NCI-H1048 (cell line): ENCODE measurements at regions not wholly inside any gene's neighbourhood (a gene's known extent, or its start where the extent isn't known, plus 50 kb on each side); places are given as distances from the start of the nearest gene placed in this dataset.

ENCODE experiments used
- DNase-seq: peaks from one replicate; lab custom pipeline; 2025; lab: John Stamatoyannopoulos, UW

- DNase-seq: peak; percentile 74
These were observed 416.8 kb downstream of the NFIB start for GRCh38 chr9:13896922-13897835.

DNA sequence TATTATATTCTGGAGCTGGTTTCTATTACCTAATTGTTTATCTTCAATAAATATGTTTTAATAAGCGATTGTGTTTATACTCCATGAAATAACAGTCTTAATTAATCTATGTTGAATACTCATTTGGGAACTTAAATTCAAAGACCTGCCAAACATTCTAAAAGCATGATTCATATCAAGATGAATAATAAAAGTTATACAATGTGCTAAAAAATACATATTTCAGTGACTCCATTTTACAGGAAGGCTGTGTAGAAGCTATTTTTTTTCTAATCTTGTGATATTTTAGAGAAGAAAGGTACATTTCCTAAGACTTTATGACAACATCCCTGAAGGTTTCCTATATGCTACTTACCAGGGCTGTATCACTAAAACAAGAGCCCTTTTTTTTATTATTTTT is 417.9 kb downstream of the NFIB start:
- DNase-seq: no peak

DNA sequence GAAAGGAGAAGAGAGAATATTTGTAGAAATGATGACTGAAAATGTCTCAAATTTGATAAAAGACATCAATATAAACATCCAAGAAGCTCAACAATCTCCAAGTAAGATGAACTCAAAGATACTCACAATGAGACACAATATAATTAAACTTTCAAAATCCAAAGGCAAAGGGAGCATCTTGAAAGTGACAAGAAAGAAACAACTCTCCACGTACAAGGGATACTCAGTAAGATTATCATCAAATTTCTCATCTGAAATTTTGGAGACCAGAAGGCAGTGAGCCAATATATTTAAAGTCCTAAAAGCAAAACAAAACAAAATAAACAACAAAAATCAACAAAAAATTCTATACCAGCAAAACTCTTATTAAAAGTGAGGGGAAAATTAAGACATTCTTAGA is 428.7 kb downstream of the NFIB start:
- DNase-seq: no peak

DNA sequence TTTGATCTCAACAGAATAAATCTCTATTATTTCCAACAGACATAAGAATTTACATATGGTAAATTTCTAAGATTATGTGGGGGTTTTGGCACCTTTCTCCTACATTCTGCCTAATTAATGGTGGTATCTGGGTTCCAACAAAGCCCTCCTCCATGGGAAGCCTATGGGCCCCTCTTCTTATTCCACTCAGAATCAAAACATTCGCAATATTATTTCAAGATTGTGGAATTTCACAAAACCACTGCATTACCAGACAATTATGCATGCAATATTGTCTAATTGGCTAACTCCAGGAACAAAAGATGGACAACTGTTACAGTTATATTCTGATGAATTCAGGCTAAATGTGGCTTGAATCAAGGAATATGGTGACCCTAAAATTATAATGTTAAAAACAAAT is 434.0 kb downstream of the NFIB start:
- no peak for DNase-seq

DNA sequence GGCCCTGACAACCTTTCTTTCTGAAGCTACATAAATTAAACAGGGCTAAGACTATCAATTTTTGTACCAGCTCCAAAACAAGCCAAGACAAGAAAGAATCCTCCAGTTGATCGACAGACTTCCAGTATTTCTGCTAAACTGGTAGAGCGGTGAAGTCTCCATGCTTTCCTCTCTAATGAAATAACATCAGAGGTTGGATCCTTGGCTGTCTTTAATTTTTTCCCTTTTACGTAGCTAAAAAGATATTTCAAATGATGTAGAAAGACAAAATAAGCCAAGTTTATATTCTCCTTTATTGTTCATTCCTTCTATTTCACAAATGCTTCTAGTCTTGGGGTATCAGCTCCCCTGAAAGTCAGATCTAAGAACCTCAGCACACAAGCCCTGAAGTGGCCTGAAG is 434.9 kb downstream of the NFIB start:
- DNase-seq: no peak

- DNase-seq: no peak
These were observed 435.7 kb downstream of the NFIB start for GRCh38 chr9:13878241-13878711.

DNA sequence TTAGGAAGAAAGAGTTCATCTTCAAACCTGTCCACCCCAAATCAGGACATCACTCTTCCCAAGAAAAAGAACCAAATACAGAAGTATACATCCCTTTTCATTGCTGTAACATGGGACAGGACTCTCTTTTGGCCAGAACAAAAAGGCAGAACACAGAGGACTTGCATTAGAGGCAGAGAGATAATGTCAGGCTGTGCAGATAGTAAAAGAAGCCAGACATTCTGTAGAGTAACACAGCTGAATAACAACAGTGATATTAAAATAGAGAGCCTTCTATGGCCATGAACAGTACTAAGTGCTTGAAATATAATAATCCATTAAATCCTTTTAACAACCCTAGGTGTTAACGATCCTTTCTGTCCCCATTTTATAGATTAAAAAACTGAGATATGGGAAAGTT is 437.2 kb downstream of the NFIB start:
- no peak for DNase-seq

- no peak for DNase-seq
These were observed 440.7 kb downstream of the NFIB start for GRCh38 chr9:13873203-13873602.

- peak; percentile 58 for DNase-seq
These were observed 445.6 kb downstream of the NFIB start for GRCh38 chr9:13868336-13868735.

GRCh38 chr9:13865869-13866268 is 448.1 kb downstream of the NFIB start:
- no peak for DNase-seq

DNA sequence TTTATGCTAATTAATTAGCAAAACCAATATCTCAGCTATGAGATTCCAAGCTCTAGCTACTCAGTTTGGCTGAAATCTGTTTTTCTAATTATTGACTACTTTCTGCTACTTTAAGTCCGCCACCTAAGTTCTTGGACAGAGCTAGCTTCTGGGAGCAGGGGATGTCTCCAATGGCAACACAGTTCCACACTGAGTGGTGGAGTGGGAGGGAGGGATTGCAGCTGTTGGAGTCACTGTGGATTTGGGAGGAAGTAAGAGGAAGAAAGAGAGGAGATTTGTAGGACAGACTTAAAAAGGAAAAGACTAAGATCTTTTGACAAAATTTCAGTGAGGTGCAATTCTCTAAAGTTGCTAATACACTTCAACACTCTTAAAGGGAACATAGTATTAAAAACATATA is 450.8 kb downstream of the NFIB start:
- no peak for DNase-seq

- DNase-seq: no peak
These were observed 451.3 kb downstream of the NFIB start for GRCh38 chr9:13862654-13863053.

DNA sequence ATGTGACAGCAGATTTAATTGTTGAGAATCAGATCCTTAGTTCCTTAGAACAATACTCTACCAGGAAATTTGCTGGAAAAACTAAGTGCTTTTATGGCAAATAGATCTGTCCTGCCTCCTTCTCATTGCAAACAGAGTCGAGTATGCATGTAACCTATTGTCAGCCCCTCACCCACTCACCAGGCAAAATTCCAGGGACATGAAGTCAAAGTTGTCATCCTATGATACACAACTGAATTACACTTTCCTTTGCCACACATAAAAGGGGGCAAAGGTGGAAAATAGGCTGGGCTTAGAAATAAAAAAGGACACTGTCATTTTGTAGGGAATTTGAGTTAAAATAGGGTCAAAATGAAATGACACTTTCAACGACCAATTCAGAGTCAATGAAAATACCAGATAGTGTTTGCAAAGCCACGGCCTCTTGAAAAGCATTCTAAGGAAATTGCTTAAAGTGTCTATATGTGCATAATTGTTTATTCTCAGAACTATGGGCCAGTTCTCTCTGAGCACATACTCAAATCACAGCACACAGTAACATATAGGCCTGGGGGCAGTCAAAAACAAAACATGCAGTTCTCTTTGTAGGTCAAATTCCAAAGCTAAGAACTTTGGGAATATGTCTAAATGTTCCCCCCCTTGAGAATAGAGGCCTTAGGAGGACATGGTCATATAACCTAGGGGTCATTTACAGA is 452.8 kb downstream of the NFIB start:
- DNase-seq: no peak

DNA sequence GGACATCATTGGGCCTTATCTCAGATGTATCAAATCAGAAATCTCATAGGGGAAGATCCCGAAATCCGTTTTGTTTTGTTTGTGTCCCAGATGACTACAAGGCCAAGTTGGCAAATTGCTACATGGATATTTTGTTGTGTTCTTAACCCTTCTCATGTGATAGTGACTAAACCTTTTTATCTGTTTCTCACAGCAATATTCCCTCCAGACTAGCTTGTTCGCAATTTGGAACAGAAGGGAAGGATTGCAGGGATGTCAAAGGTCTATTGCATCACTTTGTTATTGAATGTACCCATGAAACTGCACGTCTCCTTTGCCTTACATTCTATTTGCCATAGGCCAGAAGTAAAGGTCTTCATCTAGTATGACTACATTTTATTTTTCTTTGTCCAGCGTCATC is 453.9 kb downstream of the NFIB start:
- DNase-seq: no peak

DNA sequence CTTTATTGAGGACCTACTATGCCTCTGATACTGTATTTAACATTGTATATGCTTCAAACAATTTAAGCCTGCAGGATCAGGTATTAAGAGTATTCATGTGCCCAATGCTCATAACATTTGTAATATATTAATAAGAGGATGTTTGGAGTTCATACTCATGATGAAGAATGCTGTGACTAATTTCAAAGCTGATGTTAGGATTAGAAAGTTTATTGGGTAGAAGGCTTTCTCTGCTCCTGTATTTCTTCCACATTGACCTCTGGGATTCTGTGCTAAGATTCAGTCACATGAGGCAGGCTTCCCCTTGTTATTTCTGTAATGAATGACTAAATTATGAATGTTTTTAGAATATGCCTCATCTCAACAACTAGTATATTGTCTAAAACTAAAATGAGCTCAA is 456.4 kb downstream of the NFIB start:
- no peak for DNase-seq

DNA sequence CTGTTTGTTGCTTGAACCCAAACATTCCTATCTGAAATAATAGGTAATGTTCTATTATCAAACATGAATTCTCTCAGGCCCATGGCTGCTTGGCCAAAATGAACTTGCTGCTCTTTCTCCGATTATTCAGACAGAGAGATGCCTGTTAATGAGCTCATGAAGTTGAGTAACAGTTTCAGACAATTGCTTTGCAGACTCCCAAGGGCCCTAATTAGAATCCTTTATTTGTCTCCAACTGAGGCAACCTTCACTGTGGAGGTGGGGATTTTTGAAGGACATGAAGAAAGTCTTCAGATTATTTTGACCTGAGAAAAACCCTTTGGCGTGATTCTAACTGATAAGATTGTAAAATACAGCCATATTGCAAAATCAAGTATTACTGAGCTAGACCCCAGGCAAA is 466.7 kb downstream of the NFIB start:
- DNase-seq: no peak

DNA sequence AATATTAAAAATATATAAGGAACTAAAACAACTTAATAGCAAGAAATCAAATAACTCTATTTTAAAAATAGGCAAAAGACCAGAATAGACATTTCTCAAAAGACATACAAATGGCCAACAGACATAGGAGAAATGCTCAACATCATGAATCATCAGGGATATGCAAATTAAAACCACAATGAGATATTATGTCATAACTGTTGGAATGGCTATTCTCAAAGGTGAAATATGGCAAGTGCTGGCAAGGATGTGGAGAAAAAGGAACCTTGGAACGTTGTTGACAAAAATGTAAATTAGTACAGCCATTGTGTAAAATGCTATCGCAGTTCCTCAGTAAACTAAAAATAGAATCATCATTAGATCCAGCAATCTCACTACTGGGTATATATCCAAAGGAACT is 468.5 kb downstream of the NFIB start:
- DNase-seq: no peak

DNA sequence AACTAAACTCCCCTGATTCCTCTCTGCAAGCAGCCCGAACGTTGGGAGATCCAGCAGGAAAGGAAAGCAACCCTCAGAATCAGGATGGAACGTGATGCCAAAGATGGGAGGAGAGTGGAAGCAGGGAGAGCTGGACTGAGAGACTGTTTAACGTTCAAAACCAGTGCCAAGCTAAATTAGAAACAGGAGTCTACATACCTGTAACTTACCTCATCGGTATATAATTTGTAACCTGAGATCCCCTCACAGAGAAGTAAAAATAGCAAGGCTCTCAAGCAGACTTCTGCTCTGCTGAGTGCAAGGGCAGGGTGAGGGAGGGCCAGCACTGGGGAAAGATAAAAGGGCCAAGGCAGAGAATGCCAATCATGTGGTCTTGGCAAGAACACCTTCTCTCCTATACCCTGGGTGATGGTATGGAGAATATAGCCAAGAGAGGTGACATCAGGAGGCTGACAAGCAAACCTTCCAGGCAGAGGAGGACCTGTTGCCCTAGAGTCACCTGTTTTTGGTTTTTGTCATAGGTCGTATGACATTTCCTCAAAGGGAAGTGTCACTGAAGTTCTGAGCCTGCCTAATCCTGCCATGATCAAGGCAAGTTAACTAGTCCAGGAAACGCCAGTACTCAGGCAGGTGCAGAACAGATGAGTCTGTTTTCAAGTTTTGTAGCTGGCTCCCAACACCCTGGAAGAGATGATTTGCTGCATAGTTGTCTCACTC is 472.0 kb downstream of the NFIB start:
- peak; percentile 36 for DNase-seq

GRCh38 chr9:13832446-13832845 is 481.5 kb downstream of the NFIB start:
- DNase-seq: no peak

DNA sequence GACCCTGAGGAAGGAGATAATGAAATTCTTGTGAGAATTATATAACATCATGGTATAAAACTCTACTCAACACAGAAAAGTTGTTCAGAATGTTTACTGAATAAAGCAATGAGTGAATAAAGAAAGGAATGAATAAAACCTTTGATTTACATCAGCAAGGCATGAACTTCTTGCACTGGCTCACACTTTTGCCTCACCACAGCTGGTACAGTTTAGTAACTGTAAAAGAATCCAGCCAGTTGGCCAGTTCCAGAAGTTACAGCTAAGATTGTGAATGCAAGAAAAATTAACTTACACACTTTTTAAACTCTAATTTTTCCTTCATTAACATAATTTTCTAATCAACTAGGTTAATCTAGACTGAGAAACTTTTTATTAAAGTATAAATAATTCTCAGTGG is 490.9 kb downstream of the NFIB start:
- DNase-seq: no peak

- DNase-seq: no peak
These were observed 496.1 kb downstream of the NFIB start for GRCh38 chr9:13817754-13818278.

- DNase-seq: no peak
These were observed 497.1 kb downstream of the NFIB start for GRCh38 chr9:13816837-13817236.
